Gastrocnemius medialis (tissue), 4 donors: ENCODE measurements at regions not wholly inside any gene's neighbourhood (a gene's known extent, or its start where the extent isn't known, plus 50 kb on each side); places are given as distances from the start of the nearest gene placed in this dataset.

Experiments used
- POLR2A ChIP-seq, 2 donors: fragments of 450-650 bp; IDR thresholded peaks; one replicate each; pipeline ENCODE4 v1.6.1; 2017; ENCODE audit warnings: antibody characterized with exemption in 2 of 2, mild to moderate bottlenecking in 2 of 2, moderate library complexity in 2 of 2
- TF ChIP-seq, protein P1 (sequence below), 5 experiments: fragments of 450-650 bp in 3 of 5; fragments of 200-600 bp in 2 of 5; sonication (generic) in 2 of 5; IDR thresholded peaks in 4 of 5; conservative IDR thresholded peaks in 1 of 5; 1 replicate in 4 of 5; 2 replicates in 1 of 5; pipeline ENCODE4 v1.5.1; 2016 to 2019; ENCODE audit warnings: antibody characterized with exemption in 5 of 5, mild to moderate bottlenecking in 3 of 5, moderate library complexity in 3 of 5

DNA sequence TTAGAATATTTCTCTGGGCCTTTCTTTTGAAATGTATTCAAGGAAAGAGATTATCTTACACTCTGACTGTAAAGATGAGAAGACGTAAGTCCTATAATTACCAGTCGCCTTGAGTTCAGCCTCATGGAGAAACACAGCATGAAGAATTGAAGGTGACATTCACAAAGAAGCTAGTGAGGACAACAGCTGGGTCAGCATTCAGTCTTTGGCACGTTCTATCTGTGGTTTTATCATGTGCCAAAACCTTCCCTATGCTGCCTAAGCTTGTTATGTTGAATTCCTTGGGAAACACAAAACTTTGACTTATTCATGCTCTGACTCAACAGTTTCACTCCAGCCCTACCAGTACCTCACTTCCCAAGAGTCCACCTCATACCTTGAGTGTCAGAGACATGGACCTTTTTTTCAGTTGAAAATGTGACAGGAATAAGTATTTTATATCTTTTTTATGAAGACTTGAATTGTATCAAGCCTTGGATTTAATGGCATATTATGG is 198.8 kb upstream of the KIRREL3 start:
- TF ChIP-seq, protein P1, sequence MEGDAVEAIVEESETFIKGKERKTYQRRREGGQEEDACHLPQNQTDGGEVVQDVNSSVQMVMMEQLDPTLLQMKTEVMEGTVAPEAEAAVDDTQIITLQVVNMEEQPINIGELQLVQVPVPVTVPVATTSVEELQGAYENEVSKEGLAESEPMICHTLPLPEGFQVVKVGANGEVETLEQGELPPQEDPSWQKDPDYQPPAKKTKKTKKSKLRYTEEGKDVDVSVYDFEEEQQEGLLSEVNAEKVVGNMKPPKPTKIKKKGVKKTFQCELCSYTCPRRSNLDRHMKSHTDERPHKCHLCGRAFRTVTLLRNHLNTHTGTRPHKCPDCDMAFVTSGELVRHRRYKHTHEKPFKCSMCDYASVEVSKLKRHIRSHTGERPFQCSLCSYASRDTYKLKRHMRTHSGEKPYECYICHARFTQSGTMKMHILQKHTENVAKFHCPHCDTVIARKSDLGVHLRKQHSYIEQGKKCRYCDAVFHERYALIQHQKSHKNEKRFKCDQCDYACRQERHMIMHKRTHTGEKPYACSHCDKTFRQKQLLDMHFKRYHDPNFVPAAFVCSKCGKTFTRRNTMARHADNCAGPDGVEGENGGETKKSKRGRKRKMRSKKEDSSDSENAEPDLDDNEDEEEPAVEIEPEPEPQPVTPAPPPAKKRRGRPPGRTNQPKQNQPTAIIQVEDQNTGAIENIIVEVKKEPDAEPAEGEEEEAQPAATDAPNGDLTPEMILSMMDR (IDR thresholded peaks at IDR 0.05 in 4 of 5, conservative IDR thresholded peaks at IDR 0.05 in 1 of 5): no peak
- TF ChIP-seq POLR2A (IDR thresholded peaks at IDR 0.05): no peak
